Activated CD8-positive, alpha-beta memory T cell treated with anti-CD3 and anti-CD28 coated beads for 24 hours (primary cell): ENCODE measurements at regions not wholly inside any gene's neighbourhood (a gene's known extent, or its start where the extent isn't known, plus 50 kb on each side); places are given as distances from the start of the nearest gene placed in this dataset.
"Not testable (repeated sequence)": the region's sequence is repeated elsewhere in the genome, so short reads cannot be mapped to it uniquely, and the experiment has no call there.

Source experiments
- DNase-seq: peaks from one replicate; pipeline ENCODE4 v3.0.0-alpha.2; 2020

GRCh38 chr2:238521870-238522269 lies 95.1 kb downstream of the ASB1 start:
- DNase-seq: no peak

- no peak for DNase-seq
Observed at GRCh38 chr2:238523158-238524110, 96.7 kb downstream of the ASB1 start.

GRCh38 chr2:238524426-238524983 lies 97.8 kb downstream of the ASB1 start:
- no peak for DNase-seq

- DNase-seq: no peak
Observed at GRCh38 chr2:238525990-238526389, 99.3 kb downstream of the ASB1 start.

- DNase-seq: no peak
Observed at GRCh38 chr2:238527565-238527964, 100.8 kb downstream of the ASB1 start.

- no peak for DNase-seq
Observed at GRCh38 chr2:238528953-238529781, 102.4 kb downstream of the ASB1 start.

GRCh38 chr2:238531017-238531645 lies 104.4 kb downstream of the ASB1 start:
- DNase-seq: not testable (repeated sequence)

GRCh38 chr2:238543732-238544131 lies 117.0 kb downstream of the ASB1 start:
- not testable (repeated sequence) for DNase-seq

- no peak for DNase-seq
Observed at GRCh38 chr2:238548902-238549462, 122.3 kb downstream of the ASB1 start.

GRCh38 chr2:238549866-238550265 lies 123.1 kb downstream of the ASB1 start:
- no peak for DNase-seq

GRCh38 chr2:238551091-238551490 lies 124.4 kb downstream of the ASB1 start:
- DNase-seq: no peak

- no peak for DNase-seq
Observed at GRCh38 chr2:238552226-238552625, 125.5 kb downstream of the ASB1 start.

GRCh38 chr2:238553159-238553558 lies 126.4 kb downstream of the ASB1 start:
- no peak for DNase-seq

GRCh38 chr2:238554468-238555315 lies 128.0 kb downstream of the ASB1 start:
- DNase-seq: no peak

- DNase-seq: no peak
Observed at GRCh38 chr2:238555786-238556542, 129.2 kb downstream of the ASB1 start.

GRCh38 chr2:238557431-238557830 lies 130.7 kb downstream of the ASB1 start:
- DNase-seq: no peak

- no peak for DNase-seq
Observed at GRCh38 chr2:238557936-238558335, 131.2 kb downstream of the ASB1 start.

GRCh38 chr2:238558456-238559099 lies 131.9 kb downstream of the ASB1 start:
- no peak for DNase-seq

- DNase-seq: no peak
Observed at GRCh38 chr2:238560234-238560633, 133.5 kb downstream of the ASB1 start.

- no peak for DNase-seq
Observed at GRCh38 chr2:238561230-238561629, 134.5 kb downstream of the ASB1 start.
